WTC11 (cell line): ENCODE measurements at regions not wholly inside any gene's neighbourhood (a gene's known extent, or its start where the extent isn't known, plus 50 kb on each side); places are given as distances from the start of the nearest gene placed in this dataset.

Experiments
- ATAC-seq: fragments of 200-7000 bp; cut with Tn5 transposase; 2 replicates; pipeline ENCODE4 v1.10.0; 2021; ENCODE audit warnings: mild to moderate bottlenecking, moderate library complexity
- CTCF ChIA-PET: fragments of 300-600 bp; sonication (Branson Sonifier 250); formaldehyde crosslinking; loops from one replicate; lab custom pipeline; 2021; ENCODE audit warnings: antibody characterized with exemption; lab: Charles Lee
- POLR2A ChIA-PET: fragments of 350-600 bp; sonication (Branson Sonifier 250); formaldehyde crosslinking; loops from one replicate; lab custom pipeline; 2021; ENCODE audit warnings: antibody characterized with exemption; lab: Charles Lee
- DNase-seq: peaks from one replicate; pipeline ENCODE4 v3.0.0; 2021; ENCODE audit warnings: low spot score
- H3K27ac Mint-ChIP-seq: 2 replicates; pipeline ENCODE4 v1.8.0; 2021; ENCODE audit warnings: mixed read lengths
- H3K27me3 Mint-ChIP-seq: 2 replicates; pipeline ENCODE4 v1.8.0; 2021; ENCODE audit warnings: low read depth, mild to moderate bottlenecking, moderate library complexity, mixed read lengths
- H3K36me3 Mint-ChIP-seq: 2 replicates; pipeline ENCODE4 v1.8.0; 2021; ENCODE audit warnings: mixed read lengths
- H3K4me1 Mint-ChIP-seq: 2 replicates; pipeline ENCODE4 v1.8.0; 2022; ENCODE audit warnings: mixed read lengths
- H3K4me3 Mint-ChIP-seq: 2 replicates; pipeline ENCODE4 v1.8.0; 2021; ENCODE audit warnings: mild to moderate bottlenecking, moderate library complexity, mixed read lengths
- H3K9me3 Mint-ChIP-seq: 2 replicates; pipeline ENCODE4 v1.8.0; 2021; ENCODE audit warnings: mixed read lengths
- ATF1 ChIP-seq: sonication (generic); formaldehyde crosslinking; IDR thresholded peaks from 2 replicates; pipeline ENCODE4 v1.8.1; 2023; ENCODE audit warnings: mild to moderate bottlenecking, moderate library complexity, missing genetic modification reagents
- ATF2 ChIP-seq: sonication (generic); formaldehyde crosslinking; IDR thresholded peaks from 2 replicates; pipeline ENCODE4 v1.8.1; 2022; ENCODE audit warnings: low read depth, missing genetic modification reagents, borderline replicate concordance
- ATF3 ChIP-seq: sonication (generic); formaldehyde crosslinking; conservative IDR thresholded peaks from 2 replicates; pipeline ENCODE4 v1.8.1; 2022; ENCODE audit warnings: mild to moderate bottlenecking, missing genetic modification reagents
- CREB1 ChIP-seq: sonication (generic); formaldehyde crosslinking; IDR thresholded peaks from 2 replicates; pipeline ENCODE4 v1.8.0; 2023; ENCODE audit warnings: mild to moderate bottlenecking, missing genetic modification reagents
- CREM ChIP-seq: sonication (generic); formaldehyde crosslinking; IDR thresholded peaks from 2 replicates; pipeline ENCODE4 v1.8.1; 2022; ENCODE audit warnings: mild to moderate bottlenecking, missing genetic modification reagents, moderate library complexity
- CTCF ChIP-seq: fragments of 200-600 bp; IDR thresholded peaks from 2 replicates; pipeline ENCODE4 v1.8.0; 2022; ENCODE audit warnings: antibody characterized with exemption
- ESRRA ChIP-seq: sonication (generic); formaldehyde crosslinking; IDR thresholded peaks from 2 replicates; pipeline ENCODE4 v1.8.1; 2022; ENCODE audit warnings: mild to moderate bottlenecking, missing genetic modification reagents, borderline replicate concordance
- FOXJ3 ChIP-seq: sonication (generic); formaldehyde crosslinking; IDR thresholded peaks from 2 replicates; pipeline ENCODE4 v1.9.0; 2021; ENCODE audit warnings: missing genetic modification reagents, mild to moderate bottlenecking, borderline replicate concordance
- FOXP1 ChIP-seq: sonication (generic); formaldehyde crosslinking; IDR thresholded peaks from 2 replicates; pipeline ENCODE4 v1.8.0; 2022; ENCODE audit warnings: missing genetic modification reagents, mild to moderate bottlenecking, moderate library complexity, borderline replicate concordance
- IRF2 ChIP-seq: sonication (generic); formaldehyde crosslinking; IDR thresholded peaks from 2 replicates; pipeline ENCODE4 v1.8.0; 2022; ENCODE audit warnings: low read depth, missing genetic modification reagents, borderline replicate concordance
- NFYB ChIP-seq: sonication (generic); formaldehyde crosslinking; conservative IDR thresholded peaks from 2 replicates; pipeline ENCODE4 v1.8.0; 2022; ENCODE audit warnings: low read depth, missing genetic modification reagents
- NR1H2 ChIP-seq: sonication (generic); formaldehyde crosslinking; IDR thresholded peaks from 2 replicates; pipeline ENCODE4 v1.9.0; 2021; ENCODE audit warnings: mild to moderate bottlenecking, moderate library complexity, missing genetic modification reagents
- PRDM15 ChIP-seq: sonication (generic); formaldehyde crosslinking; IDR thresholded peaks from 2 replicates; pipeline ENCODE4 v1.8.0; 2022; ENCODE audit warnings: missing genetic modification reagents
- RELA ChIP-seq: sonication (generic); formaldehyde crosslinking; IDR thresholded peaks from 2 replicates; pipeline ENCODE4 v1.8.1; 2022; ENCODE audit warnings: missing genetic modification reagents, mild to moderate bottlenecking, borderline replicate concordance
- SMAD4 ChIP-seq: sonication (generic); formaldehyde crosslinking; IDR thresholded peaks from 2 replicates; pipeline ENCODE4 v1.8.0; 2022; ENCODE audit warnings: mild to moderate bottlenecking, missing genetic modification reagents
- ZNF232 ChIP-seq: sonication (generic); formaldehyde crosslinking; IDR thresholded peaks from 2 replicates; pipeline ENCODE4 v1.8.0; 2022; ENCODE audit warnings: mild to moderate bottlenecking, missing genetic modification reagents
- ZNF317 ChIP-seq: sonication (generic); formaldehyde crosslinking; IDR thresholded peaks from 2 replicates; pipeline ENCODE4 v1.8.1; 2023; ENCODE audit warnings: low read depth, mild to moderate bottlenecking, moderate library complexity, missing genetic modification reagents, borderline replicate concordance
- ZNF425 ChIP-seq: fragments of 250-450 bp; sonication (Bioruptor Pico); conservative IDR thresholded peaks from 2 replicates; pipeline ENCODE4 v1.9.0; 2021; ENCODE audit warnings: mild to moderate bottlenecking
- ZNF671 ChIP-seq: fragments of 250-450 bp; sonication (Bioruptor Pico); IDR thresholded peaks from 2 replicates; pipeline ENCODE4 v1.8.0; 2021; ENCODE audit warnings: mild to moderate bottlenecking
- TF ChIP-seq, protein P1 (sequence below): fragments of 250-450 bp; sonication (Bioruptor Pico); IDR thresholded peaks from 2 replicates; pipeline ENCODE4 v1.8.0; 2021; ENCODE audit warnings: mild to moderate bottlenecking
- TF ChIP-seq, protein P2 (sequence below): fragments of 250-450 bp; sonication (Bioruptor Pico); IDR thresholded peaks from 2 replicates; pipeline ENCODE4 v2.1.2; 2022; ENCODE audit warnings: mild to moderate bottlenecking, moderate library complexity

GRCh38 chr1:81010126-81010525 is 790.6 kb upstream of the ADGRL2 start (continued):
- TF ChIP-seq, protein P1, sequence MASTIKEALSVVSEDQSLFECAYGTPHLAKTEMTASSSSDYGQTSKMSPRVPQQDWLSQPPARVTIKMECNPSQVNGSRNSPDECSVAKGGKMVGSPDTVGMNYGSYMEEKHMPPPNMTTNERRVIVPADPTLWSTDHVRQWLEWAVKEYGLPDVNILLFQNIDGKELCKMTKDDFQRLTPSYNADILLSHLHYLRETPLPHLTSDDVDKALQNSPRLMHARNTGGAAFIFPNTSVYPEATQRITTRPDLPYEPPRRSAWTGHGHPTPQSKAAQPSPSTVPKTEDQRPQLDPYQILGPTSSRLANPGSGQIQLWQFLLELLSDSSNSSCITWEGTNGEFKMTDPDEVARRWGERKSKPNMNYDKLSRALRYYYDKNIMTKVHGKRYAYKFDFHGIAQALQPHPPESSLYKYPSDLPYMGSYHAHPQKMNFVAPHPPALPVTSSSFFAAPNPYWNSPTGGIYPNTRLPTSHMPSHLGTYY (CRISPR knock-in tag): no peak
- TF ChIP-seq ATF1 (CRISPR knock-in tag): no peak

GRCh38 chr1:81008293-81008692 is 792.4 kb upstream of the ADGRL2 start:
- no peaks in the 10 kb centered on the region for H3K36me3 Mint-ChIP-seq
- H3K4me3 Mint-ChIP-seq: no peak overlapping the region
- H3K27me3 Mint-ChIP-seq: peaks cover 2% of the 10 kb centered on the region; the same call in 1 of the 2 replicates
- ChIA-PET CTCF (interaction anchor here (2.7 kb wide), 1 partner anchor 14 kb away, joined by 7 read pairs; no protein-coding TSS in a partner anchor), POLR2A (no interaction called here)
- TF ChIP-seq ESRRA (no peak), RELA (CRISPR knock-in tag) (no peak), CTCF (no peak), CREB1 (CRISPR knock-in tag) (no peak), ZNF317 (CRISPR knock-in tag) (no peak), ATF3 (CRISPR knock-in tag) (no peak), ATF2 (CRISPR knock-in tag) (no peak), FOXP1 (no peak), ZNF671 (CRISPR knock-in tag) (no peak), IRF2 (CRISPR knock-in tag) (no peak), NFYB (CRISPR knock-in tag) (no peak), NR1H2 (no peak), PRDM15 (CRISPR knock-in tag) (no peak), SMAD4 (CRISPR knock-in tag) (no peak), ZNF425 (no peak), CREM (CRISPR knock-in tag) (no peak), ZNF232 (CRISPR knock-in tag) (no peak), FOXJ3 (CRISPR knock-in tag) (no peak)
- TF ChIP-seq, protein P2, sequence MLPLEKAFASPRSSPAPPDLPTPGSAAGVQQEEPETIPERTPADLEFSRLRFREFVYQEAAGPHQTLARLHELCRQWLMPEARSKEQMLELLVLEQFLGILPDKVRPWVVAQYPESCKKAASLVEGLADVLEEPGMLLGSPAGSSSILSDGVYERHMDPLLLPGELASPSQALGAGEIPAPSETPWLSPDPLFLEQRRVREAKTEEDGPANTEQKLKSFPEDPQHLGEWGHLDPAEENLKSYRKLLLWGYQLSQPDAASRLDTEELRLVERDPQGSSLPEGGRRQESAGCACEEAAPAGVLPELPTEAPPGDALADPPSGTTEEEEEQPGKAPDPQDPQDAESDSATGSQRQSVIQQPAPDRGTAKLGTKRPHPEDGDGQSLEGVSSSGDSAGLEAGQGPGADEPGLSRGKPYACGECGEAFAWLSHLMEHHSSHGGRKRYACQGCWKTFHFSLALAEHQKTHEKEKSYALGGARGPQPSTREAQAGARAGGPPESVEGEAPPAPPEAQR (CRISPR knock-in tag): no peak
- H3K4me1 Mint-ChIP-seq: peaks cover 2% of the 10 kb centered on the region
- no peak overlapping the region for H3K27ac Mint-ChIP-seq
- H3K9me3 Mint-ChIP-seq: peaks cover 6% of the 10 kb centered on the region
- no peak for ATAC-seq
- DNase-seq: no peak
